ENCODE measurements at regions not wholly inside any gene's neighbourhood (a gene's known extent, or its start where the extent isn't known, plus 50 kb on each side); places are given as distances from the start of the nearest gene placed in this dataset.
"Not testable (repeated sequence)": the region's sequence is repeated elsewhere in the genome, so short reads cannot be mapped to it uniquely, and the experiment has no call there.

DNA sequence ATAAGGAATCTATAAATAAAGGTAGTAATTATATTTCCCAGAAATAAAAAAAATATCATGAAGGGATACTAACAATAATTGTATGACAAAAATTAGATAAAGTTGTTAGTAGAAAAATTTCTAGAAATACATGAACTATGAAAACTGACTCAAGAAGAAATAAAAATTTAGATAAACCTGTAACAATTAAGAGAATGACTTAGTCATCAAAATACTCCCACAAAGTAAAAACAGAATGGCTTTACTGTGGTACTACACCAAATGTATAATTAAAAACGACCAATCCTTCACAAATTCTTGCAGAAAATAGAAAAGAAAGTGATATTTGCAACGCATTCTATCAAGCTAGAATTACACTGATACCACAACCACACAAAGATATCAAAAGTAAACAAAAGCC is 176.2 kb upstream of the ETV3 start:
- H3K36me3 ChIP-seq, result no peaks in the 10 kb centered on the region
- no peak overlapping the region for H3K27ac ChIP-seq
- DNase-seq (ENCODE audit: low spot score in 2 of 2), result no peak
- no peak overlapping the region for H3K4me3 ChIP-seq
- TF ChIP-seq POLR2AphosphoS5 (IDR thresholded peaks at IDR 0.05), result no peak
- no peak for TF ChIP-seq EP300 (IDR thresholded peaks at IDR 0.05)
- TF ChIP-seq POLR2A (IDR thresholded peaks at IDR 0.05), result no peak
- TF ChIP-seq, protein P1, sequence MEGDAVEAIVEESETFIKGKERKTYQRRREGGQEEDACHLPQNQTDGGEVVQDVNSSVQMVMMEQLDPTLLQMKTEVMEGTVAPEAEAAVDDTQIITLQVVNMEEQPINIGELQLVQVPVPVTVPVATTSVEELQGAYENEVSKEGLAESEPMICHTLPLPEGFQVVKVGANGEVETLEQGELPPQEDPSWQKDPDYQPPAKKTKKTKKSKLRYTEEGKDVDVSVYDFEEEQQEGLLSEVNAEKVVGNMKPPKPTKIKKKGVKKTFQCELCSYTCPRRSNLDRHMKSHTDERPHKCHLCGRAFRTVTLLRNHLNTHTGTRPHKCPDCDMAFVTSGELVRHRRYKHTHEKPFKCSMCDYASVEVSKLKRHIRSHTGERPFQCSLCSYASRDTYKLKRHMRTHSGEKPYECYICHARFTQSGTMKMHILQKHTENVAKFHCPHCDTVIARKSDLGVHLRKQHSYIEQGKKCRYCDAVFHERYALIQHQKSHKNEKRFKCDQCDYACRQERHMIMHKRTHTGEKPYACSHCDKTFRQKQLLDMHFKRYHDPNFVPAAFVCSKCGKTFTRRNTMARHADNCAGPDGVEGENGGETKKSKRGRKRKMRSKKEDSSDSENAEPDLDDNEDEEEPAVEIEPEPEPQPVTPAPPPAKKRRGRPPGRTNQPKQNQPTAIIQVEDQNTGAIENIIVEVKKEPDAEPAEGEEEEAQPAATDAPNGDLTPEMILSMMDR (IDR thresholded peaks at IDR 0.05), result no peak
- WGBS, result 48% methylated on average over 2 of the region's 2 CpGs
- no peaks in the 10 kb centered on the region for H3K27me3 ChIP-seq
- H3K9me3 ChIP-seq, result peaks cover 5% of the 10 kb centered on the region
- peaks cover 16% of the 10 kb centered on the region for H3K4me1 ChIP-seq

DNA sequence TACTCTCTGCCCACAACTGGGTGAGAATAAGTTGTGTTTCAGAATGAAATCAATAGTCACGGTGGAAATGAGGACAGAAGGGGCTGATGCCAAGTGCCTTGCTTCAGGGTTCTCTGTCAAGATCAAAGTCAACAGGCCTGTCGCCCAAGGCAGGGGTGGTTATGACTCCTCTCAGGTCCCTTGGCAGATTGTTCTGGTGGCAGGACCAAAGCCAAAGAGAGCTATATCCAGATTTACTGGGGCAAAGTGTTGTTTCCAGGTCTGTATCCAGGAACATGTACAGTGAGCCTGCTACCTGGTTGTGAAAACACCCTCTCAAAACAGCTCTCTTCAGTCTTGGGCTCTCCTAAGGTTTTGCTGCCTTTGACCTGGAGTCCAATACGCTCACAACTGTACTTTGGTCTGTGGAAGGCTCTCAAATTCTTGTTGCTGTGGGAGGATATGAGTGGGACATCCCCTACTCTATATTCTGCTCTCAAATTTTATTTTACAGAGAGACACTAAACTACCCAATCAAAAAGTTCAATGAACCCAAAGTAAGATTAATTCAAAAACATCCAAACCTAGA is 175.1 kb upstream of the ETV3 start:
- H3K27me3 ChIP-seq, result no peaks in the 10 kb centered on the region
- TF ChIP-seq POLR2AphosphoS5 (IDR thresholded peaks at IDR 0.05) (no peak), EP300 (IDR thresholded peaks at IDR 0.05) (no peak), POLR2A (IDR thresholded peaks at IDR 0.05) (no peak)
- TF ChIP-seq, protein P1 (IDR thresholded peaks at IDR 0.05), result no peak
- 33% methylated on average over 2 of the region's 3 CpGs for WGBS
- peaks cover 16% of the 10 kb centered on the region for H3K4me1 ChIP-seq
- H3K9me3 ChIP-seq, result peaks cover 5% of the 10 kb centered on the region
- H3K27ac ChIP-seq, result no peak overlapping the region
- H3K4me3 ChIP-seq, result no peak overlapping the region
- DNase-seq (ENCODE audit: low spot score in 2 of 2), result no peak
- H3K36me3 ChIP-seq, result no peaks in the 10 kb centered on the region

DNA sequence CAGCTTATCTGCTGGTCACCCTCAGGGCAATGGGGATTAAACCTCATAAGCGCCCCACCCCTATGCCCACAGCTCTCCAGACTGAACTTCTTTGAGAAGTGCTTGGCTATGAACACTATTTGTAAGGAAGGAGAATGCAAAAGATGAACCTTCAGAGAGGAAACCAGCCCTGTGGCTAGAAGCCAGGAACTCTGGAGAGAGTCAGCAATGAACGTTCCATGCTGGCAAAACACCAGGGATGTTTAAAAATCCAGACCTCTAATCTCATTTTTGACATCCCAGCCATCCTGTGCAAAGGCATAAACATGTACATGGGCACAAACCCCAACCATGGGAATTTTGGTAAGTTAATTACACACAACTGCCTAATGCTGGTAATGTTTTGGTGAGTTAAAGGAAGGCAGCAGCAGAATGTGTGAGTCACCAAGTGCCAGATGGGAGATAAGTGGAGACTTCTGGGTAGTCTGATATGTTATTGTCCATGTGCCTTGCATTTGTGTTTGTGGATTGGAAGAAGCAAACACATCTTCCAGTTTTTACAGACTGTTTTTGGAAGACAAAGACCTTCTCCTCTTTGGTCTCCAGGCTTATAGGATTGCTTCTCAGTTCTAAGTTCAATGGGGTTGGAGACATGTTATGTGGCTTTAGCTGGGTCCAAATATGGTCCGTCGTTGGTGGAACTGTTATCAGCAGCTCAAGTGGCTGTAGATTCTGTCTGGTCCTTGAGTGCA is 174.1 kb upstream of the ETV3 start:
- no peak for TF ChIP-seq POLR2A (IDR thresholded peaks at IDR 0.05)
- TF ChIP-seq POLR2AphosphoS5 (IDR thresholded peaks at IDR 0.05), result no peak
- TF ChIP-seq, protein P1 (IDR thresholded peaks at IDR 0.05), result no peak
- no peak for TF ChIP-seq EP300 (IDR thresholded peaks at IDR 0.05)
- no peak for DNase-seq (ENCODE audit: low spot score in 2 of 2)
- H3K9me3 ChIP-seq, result peaks cover 5% of the 10 kb centered on the region
- no peaks in the 10 kb centered on the region for H3K36me3 ChIP-seq
- no peak overlapping the region for H3K27ac ChIP-seq
- no peaks in the 10 kb centered on the region for H3K27me3 ChIP-seq
- H3K4me3 ChIP-seq, result no peak overlapping the region
- peaks cover 16% of the 10 kb centered on the region for H3K4me1 ChIP-seq
- WGBS, result 42% methylated on average over 4 of the region's 4 CpGs

DNA sequence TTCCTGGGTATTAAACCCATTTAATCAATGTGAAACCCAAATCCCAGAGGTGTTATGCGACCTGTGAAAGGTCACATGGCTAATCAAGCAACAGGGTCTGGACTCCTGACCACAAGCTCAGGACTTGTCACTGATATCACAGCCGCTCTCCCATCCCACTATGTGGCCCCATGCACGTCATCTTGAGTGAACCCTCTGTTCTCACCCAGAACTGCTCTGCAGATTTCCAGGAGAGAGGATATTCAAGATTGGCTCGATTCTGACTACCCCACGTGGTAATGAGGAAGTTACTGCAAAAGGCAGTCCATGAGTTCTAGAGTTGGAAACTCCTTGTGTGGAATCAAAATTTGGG is 173.5 kb upstream of the ETV3 start:
- Histone ChIP-seq H3K27ac (no peak overlapping the region), H3K9me3 (no peaks in the 10 kb centered on the region), H3K27me3 (no peaks in the 10 kb centered on the region), H3K36me3 (no peaks in the 10 kb centered on the region), H3K4me3 (no peak overlapping the region), H3K4me1 (peaks cover 16% of the 10 kb centered on the region)
- TF ChIP-seq POLR2A (IDR thresholded peaks at IDR 0.05), result no peak
- no peak for TF ChIP-seq POLR2AphosphoS5 (IDR thresholded peaks at IDR 0.05)
- TF ChIP-seq EP300 (IDR thresholded peaks at IDR 0.05), result no peak
- TF ChIP-seq, protein P1 (IDR thresholded peaks at IDR 0.05), result no peak
- 41% methylated on average over 5 of the region's 5 CpGs for WGBS
- DNase-seq (ENCODE audit: low spot score in 2 of 2), result no peak

DNA sequence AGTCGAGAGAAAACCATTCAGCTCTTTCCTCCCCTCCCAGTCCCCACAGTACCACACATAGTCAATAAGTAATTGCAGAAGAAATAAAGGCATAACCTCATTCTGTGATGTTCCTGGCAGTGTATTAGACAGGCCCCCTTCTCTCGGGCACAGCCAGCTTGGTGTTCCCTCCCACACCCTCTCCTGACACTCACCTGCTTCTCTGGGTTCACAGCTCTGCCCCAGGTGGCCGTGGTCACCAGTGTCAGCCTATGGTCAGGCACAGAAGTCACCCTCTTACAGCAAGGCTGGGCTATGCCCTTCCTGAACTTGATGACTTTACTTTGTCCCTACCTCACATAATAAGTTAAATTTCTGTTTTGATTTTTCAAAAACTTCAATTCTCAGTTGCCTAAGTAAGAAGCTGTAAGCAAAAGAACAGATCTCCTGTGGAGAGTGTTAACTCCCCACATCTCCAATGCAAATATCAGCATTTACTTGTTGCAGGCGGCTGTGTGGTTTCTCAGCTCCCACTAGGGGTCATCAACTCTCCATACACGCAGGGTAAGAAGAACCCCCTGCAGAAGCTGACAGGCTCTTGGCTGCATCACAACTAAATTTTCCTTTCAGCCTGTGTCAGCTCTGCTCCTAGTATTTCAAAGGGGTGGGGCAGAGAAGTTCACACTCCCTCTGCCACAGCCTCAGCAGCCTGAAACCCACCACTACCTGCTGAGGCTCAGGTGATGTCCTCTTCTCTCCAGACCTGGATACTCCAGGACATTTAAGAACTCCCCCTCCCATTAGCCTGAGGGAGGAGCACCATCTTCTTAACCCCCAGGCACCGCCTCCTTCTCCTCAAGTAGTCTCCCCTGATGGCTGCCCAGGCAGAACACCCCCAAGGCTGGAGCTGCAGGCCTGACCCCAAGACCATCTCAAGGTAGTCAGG is 172.9 kb upstream of the ETV3 start:
- WGBS, result 42% methylated on average over 6 of the region's 6 CpGs
- DNase-seq (ENCODE audit: low spot score in 2 of 2), result not testable (repeated sequence)

More for the DNA sequence above, 172.9 kb upstream of the ETV3 start:
- peaks cover 16% of the 10 kb centered on the region for H3K4me1 ChIP-seq
- not testable (repeated sequence) for H3K27me3 ChIP-seq, H3K4me3 ChIP-seq, H3K9me3 ChIP-seq, H3K27ac ChIP-seq, H3K36me3 ChIP-seq
